ENCODE measurements at regions not wholly inside any gene's neighbourhood (a gene's known extent, or its start where the extent isn't known, plus 50 kb on each side); places are given as distances from the start of the nearest gene placed in this dataset.
"Not testable (repeated sequence)": the region's sequence is repeated elsewhere in the genome, so short reads cannot be mapped to it uniquely, and the experiment has no call there.

- H3K36me3 ChIP-seq (ENCODE audit: insufficient read depth, low read length, poor library complexity, severe bottlenecking), result no peaks in the 10 kb centered on the region
- H3K27ac ChIP-seq (ENCODE audit: low read depth, low read length, poor library complexity, severe bottlenecking), result no peak overlapping the region
- H3K9me3 ChIP-seq (ENCODE audit: low read depth, low read length, poor library complexity, severe bottlenecking), result no peaks in the 10 kb centered on the region
- peak; percentile 85 for DNase-seq (ENCODE audit: low spot score)
- intact Hi-C loops (cut with micrococcal nuclease; ENCODE audit: unreplicated experiment), result loop anchor here (1.0 to 10.0 kb wide), 3 partner anchors 213 to 634 kb away; partner anchors contain the start of gene CCDC7
- H3K4me1 ChIP-seq (ENCODE audit: insufficient read depth, low read length, poor library complexity, severe bottlenecking), result peaks cover 8% of the 10 kb centered on the region
- TSS peak; percentile 78 for BruUV-seq (replicated peaks)
- TF ChIP-seq CTCF (conservative IDR thresholded peaks at IDR 0.05; ENCODE audit: low read depth, low read length), result peak; percentile 95
- no peak for TF ChIP-seq EZH2 (IDR thresholded peaks at IDR 0.05; ENCODE audit: borderline replicate concordance, low read depth, low read length, poor library complexity, severe bottlenecking)
- CTCF ChIA-PET, result interaction anchor here (0.6 to 1.0 kb wide), 10 partner anchors 14 to 1572 kb away, joined by 3 to 4 read pairs (median 3); no protein-coding TSS in a partner anchor
- H3K4me3 ChIP-seq (ENCODE audit: low read depth, low read length, poor library complexity, severe bottlenecking), result no peak overlapping the region
- POLR2A ChIA-PET (ENCODE audit: low non-redundant PET), result interaction anchor here (0.5 kb wide), 1 partner anchor 475 kb away, joined by 3 read pairs; no protein-coding TSS in a partner anchor
- no peaks in the 10 kb centered on the region for H3K27me3 ChIP-seq (replicated peaks; ENCODE audit: insufficient read depth, low read depth, low read length, poor library complexity)
These were observed 50.6 kb upstream of the ITGB1 start for GRCh38 chr10:33008499-33009243.

- intact Hi-C loops (cut with micrococcal nuclease; ENCODE audit: unreplicated experiment), result loop anchor here (1.0 to 10.0 kb wide), 3 partner anchors 213 to 633 kb away; partner anchors contain the start of gene CCDC7
- H3K27ac ChIP-seq (ENCODE audit: low read depth, low read length, poor library complexity, severe bottlenecking), result not testable (repeated sequence)
These were observed 49.8 kb upstream of the ITGB1 start for GRCh38 chr10:33007731-33008381.

More at GRCh38 chr10:33007731-33008381, 49.8 kb upstream of the ITGB1 start:
- POLR2A ChIA-PET (ENCODE audit: low non-redundant PET); H3K4me3 ChIP-seq (ENCODE audit: low read depth, low read length, poor library complexity, severe bottlenecking); DNase-seq (ENCODE audit: low spot score); H3K4me1 ChIP-seq (ENCODE audit: insufficient read depth, low read length, poor library complexity, severe bottlenecking); H3K36me3 ChIP-seq (ENCODE audit: insufficient read depth, low read length, poor library complexity, severe bottlenecking); BruUV-seq (replicated peaks); H3K9me3 ChIP-seq (ENCODE audit: low read depth, low read length, poor library complexity, severe bottlenecking); H3K27me3 ChIP-seq (replicated peaks; ENCODE audit: insufficient read depth, low read depth, low read length, poor library complexity): not testable (repeated sequence)
- CTCF ChIA-PET, result interaction anchor here (0.5 kb wide), 1 partner anchor 50 kb away, joined by 4 read pairs; no protein-coding TSS in a partner anchor
